Liver (tissue), 8 donors: ENCODE measurements at regions not wholly inside any gene's neighbourhood (a gene's known extent, or its start where the extent isn't known, plus 50 kb on each side); places are given as distances from the start of the nearest gene placed in this dataset.

Experiments
- DNase-seq: peaks from one replicate; pipeline ENCODE4 v3.0.0-alpha.2; 2017; ENCODE audit warnings: low spot score
- H3K27ac ChIP-seq, 2 donors: one replicate each; pipeline ENCODE4 v1.7.0; 2013; ENCODE audit warnings: inconsistent platforms in 2 of 2, low read length in 2 of 2, control low read depth in 1 of 2, low read depth in 1 of 2, mild to moderate bottlenecking in 1 of 2
- H3K27me3 ChIP-seq, 4 donors: one replicate each; pipeline versions ENCODE4 v1.6.1 to v1.7.0; 2013; ENCODE audit warnings: low read length in 3 of 4, inconsistent platforms in 1 of 4, mild to moderate bottlenecking in 1 of 4, moderate library complexity in 1 of 4; ENCODE audit not compliant: control insufficient read depth in 4 of 4, insufficient read depth in 4 of 4
- H3K36me3 ChIP-seq, 4 donors: one replicate each; pipeline versions ENCODE4 v1.6.1 to v1.7.0; 2013; ENCODE audit warnings: low read length in 3 of 4, mild to moderate bottlenecking in 3 of 4, low read depth in 1 of 4, moderate library complexity in 1 of 4; ENCODE audit not compliant: control insufficient read depth in 4 of 4, insufficient read depth in 3 of 4
- H3K4me1 ChIP-seq, 4 donors: one replicate each; pipeline versions ENCODE4 v1.6.1 to v1.7.0; 2013; ENCODE audit warnings: low read length in 3 of 4, mild to moderate bottlenecking in 3 of 4, moderate library complexity in 1 of 4; ENCODE audit not compliant: control insufficient read depth in 4 of 4, insufficient read depth in 4 of 4
- H3K4me3 ChIP-seq, 3 donors: one replicate each; pipeline versions ENCODE4 v1.6.1 to v1.7.0; 2013; ENCODE audit warnings: low read length in 3 of 3, control low read depth in 1 of 3, low read depth in 1 of 3, mild to moderate bottlenecking in 1 of 3
- H3K9ac ChIP-seq, 2 donors: one replicate each; pipeline ENCODE4 v1.7.0; 2013; ENCODE audit warnings: low read length in 2 of 2, mild to moderate bottlenecking in 2 of 2, moderate library complexity in 2 of 2, control low read depth in 1 of 2, low read depth in 1 of 2
- H3K9me3 ChIP-seq, 4 donors: one replicate each; pipeline versions ENCODE4 v1.6.1 to v1.7.0; 2013; ENCODE audit warnings: low read length in 3 of 4; ENCODE audit not compliant: control insufficient read depth in 4 of 4
- ATF3 ChIP-seq: IDR thresholded peaks from 2 replicates; pipeline ENCODE4 v1.6.1; 2016; ENCODE audit warnings: antibody characterized with exemption
- EGR1 ChIP-seq, 2 donors: IDR thresholded peaks; 2 replicates each; pipeline ENCODE4 v1.6.1; 2016 to 2018; ENCODE audit warnings: antibody characterized with exemption in 2 of 2, low read depth in 2 of 2
- FOXA1 ChIP-seq: IDR thresholded peaks from 2 replicates; pipeline ENCODE4 v1.6.1; 2016; ENCODE audit warnings: antibody characterized with exemption
- FOXA2 ChIP-seq: IDR thresholded peaks from 2 replicates; pipeline ENCODE4 v1.6.1; 2016; ENCODE audit warnings: antibody characterized with exemption
- GABPA ChIP-seq, 2 donors: IDR thresholded peaks in 1 of 2; conservative IDR thresholded peaks in 1 of 2; 2 replicates each; pipeline ENCODE4 v1.6.1; 2016; ENCODE audit warnings: antibody characterized with exemption in 2 of 2, mild to moderate bottlenecking in 1 of 2, moderate library complexity in 1 of 2
- HNF4A ChIP-seq, 2 donors: conservative IDR thresholded peaks; 2 replicates each; pipeline ENCODE4 v1.6.1; 2016; ENCODE audit warnings: antibody characterized with exemption in 2 of 2, mild to moderate bottlenecking in 2 of 2
- HNF4G ChIP-seq: IDR thresholded peaks from 2 replicates; pipeline ENCODE4 v1.6.1; 2016; ENCODE audit warnings: antibody characterized with exemption
- JUND ChIP-seq, 2 donors: IDR thresholded peaks; 2 replicates each; pipeline ENCODE4 v1.6.1; 2016; ENCODE audit warnings: antibody characterized with exemption in 2 of 2
- NR2F2 ChIP-seq: IDR thresholded peaks from 2 replicates; pipeline ENCODE4 v1.6.1; 2016; ENCODE audit warnings: antibody characterized with exemption
- RAD21 ChIP-seq, 2 donors: IDR thresholded peaks; 2 replicates each; pipeline ENCODE4 v1.6.1; 2016; ENCODE audit warnings: antibody characterized with exemption in 2 of 2, mild to moderate bottlenecking in 2 of 2
- RXRA ChIP-seq, 2 donors: IDR thresholded peaks; 2 replicates each; pipeline ENCODE4 v1.6.1; 2017 to 2018; ENCODE audit warnings: antibody characterized with exemption in 2 of 2, mild to moderate bottlenecking in 1 of 2
- SP1 ChIP-seq: IDR thresholded peaks from 2 replicates; pipeline ENCODE4 v1.6.1; 2018; ENCODE audit warnings: antibody characterized with exemption, mild to moderate bottlenecking
- TAF1 ChIP-seq: conservative IDR thresholded peaks from 2 replicates; pipeline ENCODE4 v1.6.1; 2016; ENCODE audit warnings: antibody characterized with exemption, mild to moderate bottlenecking
- YY1 ChIP-seq: IDR thresholded peaks from 2 replicates; pipeline ENCODE4 v1.6.1; 2016; ENCODE audit warnings: antibody characterized with exemption, mild to moderate bottlenecking
- WGBS: extraction: QIAGEN DNeasy Blood & Tissue Kit; methylation state at CpG from one replicate; pipeline ENCODE4 v1.1.7; 2013; 5-methylcytosine and 5-hydroxymethylcytosine counted together
- TF ChIP-seq, protein P1 (sequence below): IDR thresholded peaks from 2 replicates; pipeline ENCODE4 v1.6.1; 2016; ENCODE audit warnings: antibody characterized with exemption
- TF ChIP-seq, protein P2 (sequence below): IDR thresholded peaks from 2 replicates; pipeline ENCODE4 v1.6.1; 2016; ENCODE audit warnings: antibody characterized with exemption
- TF ChIP-seq, protein P3 (sequence below): fragments of 150-350 bp; IDR thresholded peaks from 2 replicates; pipeline ENCODE4 v1.5.1; 2017; ENCODE audit warnings: improper control_type of control experiment, low read depth, low read length; ENCODE audit not compliant: missing input control
- donor health status: healthy.
- donor health status: healthy.
- donor health status: healthy.
- donor health status: healthy.
- donor health status: healthy.

DNA sequence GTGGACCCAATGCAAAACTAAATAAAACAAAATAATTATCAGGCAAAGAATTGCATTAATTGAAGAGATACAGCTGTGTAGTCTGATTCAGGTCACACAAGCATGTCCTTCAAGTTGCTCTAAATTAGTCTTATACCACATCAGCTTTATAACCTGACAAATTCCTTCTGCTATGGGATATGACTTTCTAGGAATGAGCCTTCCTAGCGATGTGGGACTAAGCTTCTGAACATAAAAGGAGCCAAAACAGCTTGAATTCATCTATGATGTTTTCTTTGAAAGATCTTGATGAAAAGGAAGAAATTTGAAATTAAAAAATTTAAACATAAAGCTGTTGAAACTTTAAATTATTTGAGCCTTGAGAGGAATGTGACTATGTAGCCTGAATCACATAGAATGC lies 1409.1 kb downstream of the CDH11 start:
- Histone ChIP-seq H3K27me3 (peaks cover 0 to 3% (median 0%) of the 10 kb centered on the region in 4 donors), H3K9ac (no peak overlapping the region), H3K9me3 (no peaks in the 10 kb centered on the region), H3K27ac (no peak overlapping the region), H3K36me3 (no peaks in the 10 kb centered on the region), H3K4me3 (no peak overlapping the region), H3K4me1 (no peaks in the 10 kb centered on the region)
- TF ChIP-seq SP1 (no peak), TAF1 (no peak), YY1 (no peak), ATF3 (no peak), EGR1 (IDR thresholded peaks at IDR 0.05; ENCODE audit: low read depth in 2 of 2) (no peak), HNF4G (no peak), GABPA (IDR thresholded peaks at IDR 0.05 in 1 of 2, conservative IDR thresholded peaks at IDR 0.05 in 1 of 2) (no peak)
- TF ChIP-seq, protein P1, sequence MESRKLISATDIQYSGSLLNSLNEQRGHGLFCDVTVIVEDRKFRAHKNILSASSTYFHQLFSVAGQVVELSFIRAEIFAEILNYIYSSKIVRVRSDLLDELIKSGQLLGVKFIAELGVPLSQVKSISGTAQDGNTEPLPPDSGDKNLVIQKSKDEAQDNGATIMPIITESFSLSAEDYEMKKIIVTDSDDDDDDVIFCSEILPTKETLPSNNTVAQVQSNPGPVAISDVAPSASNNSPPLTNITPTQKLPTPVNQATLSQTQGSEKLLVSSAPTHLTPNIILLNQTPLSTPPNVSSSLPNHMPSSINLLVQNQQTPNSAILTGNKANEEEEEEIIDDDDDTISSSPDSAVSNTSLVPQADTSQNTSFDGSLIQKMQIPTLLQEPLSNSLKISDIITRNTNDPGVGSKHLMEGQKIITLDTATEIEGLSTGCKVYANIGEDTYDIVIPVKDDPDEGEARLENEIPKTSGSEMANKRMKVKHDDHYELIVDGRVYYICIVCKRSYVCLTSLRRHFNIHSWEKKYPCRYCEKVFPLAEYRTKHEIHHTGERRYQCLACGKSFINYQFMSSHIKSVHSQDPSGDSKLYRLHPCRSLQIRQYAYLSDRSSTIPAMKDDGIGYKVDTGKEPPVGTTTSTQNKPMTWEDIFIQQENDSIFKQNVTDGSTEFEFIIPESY = no peak
- no peak for DNase-seq
- 78% methylated on average over 1 of the region's 1 CpG for WGBS

DNA sequence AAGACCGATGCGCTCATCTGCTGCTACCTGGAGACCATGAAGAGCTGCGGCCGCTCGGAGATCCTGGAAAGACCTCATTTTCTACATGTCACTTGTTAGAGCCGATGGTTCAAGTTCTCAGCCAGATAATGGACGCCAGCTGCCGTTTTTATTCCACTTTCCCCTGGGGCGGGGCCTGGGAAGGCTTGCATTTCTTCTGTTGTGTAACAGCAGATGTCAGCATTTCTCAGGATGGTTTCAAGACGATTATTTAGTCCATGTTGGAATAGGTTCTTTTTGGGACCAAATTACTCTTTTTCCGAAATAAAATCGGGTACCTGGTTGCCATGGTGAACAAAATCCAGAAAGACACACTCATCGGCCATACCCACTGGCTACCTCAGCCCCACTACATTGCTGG lies 1418.3 kb downstream of the CDH11 start:
- TF ChIP-seq, protein P1 = no peak
- TF ChIP-seq YY1 (no peak), FOXA2 (no peak), RAD21 (IDR thresholded peaks at IDR 0.05) (no peak), HNF4G (no peak), RXRA (IDR thresholded peaks at IDR 0.05) (no peak), TAF1 (no peak)
- TF ChIP-seq, protein P2, sequence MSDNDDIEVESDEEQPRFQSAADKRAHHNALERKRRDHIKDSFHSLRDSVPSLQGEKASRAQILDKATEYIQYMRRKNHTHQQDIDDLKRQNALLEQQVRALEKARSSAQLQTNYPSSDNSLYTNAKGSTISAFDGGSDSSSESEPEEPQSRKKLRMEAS = no peak
- H3K9me3 ChIP-seq = no peaks in the 10 kb centered on the region

DNA sequence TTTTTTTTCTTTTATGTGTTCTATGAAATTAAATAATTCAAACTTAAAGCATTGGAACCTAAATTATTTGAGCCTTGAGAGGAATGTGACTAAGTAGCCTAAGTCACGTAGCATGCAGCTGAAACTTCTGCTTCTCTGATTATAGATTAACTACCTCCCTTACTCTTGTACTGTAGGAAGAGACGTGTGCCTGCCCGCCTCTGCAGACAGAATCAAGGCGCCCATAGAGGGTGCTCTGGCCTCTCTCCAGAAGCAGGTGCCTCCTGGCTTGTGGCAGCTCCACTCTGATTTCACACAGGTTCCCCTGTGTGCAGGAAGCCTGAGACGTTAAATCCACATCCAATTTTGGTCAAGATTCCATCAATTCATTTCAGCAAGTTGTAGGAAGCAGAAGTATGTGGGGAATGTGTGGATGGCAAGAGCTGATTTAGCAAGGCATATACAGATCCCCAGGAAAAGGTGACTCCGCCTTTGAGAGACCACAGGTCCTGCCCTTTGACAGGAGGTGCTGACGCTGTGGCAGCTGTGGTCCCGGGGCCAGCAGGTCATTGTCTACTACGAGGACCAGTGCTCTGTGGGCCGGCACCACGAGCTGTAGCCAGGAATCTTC lies 1418.8 kb downstream of the CDH11 start:
- no peak for DNase-seq
- WGBS = 24% methylated on average over 11 of the region's 11 CpGs
- Histone ChIP-seq H3K4me3 (no peak overlapping the region), H3K4me1 (no peaks in the 10 kb centered on the region), H3K9ac (no peak overlapping the region), H3K27ac (no peak overlapping the region), H3K36me3 (no peaks in the 10 kb centered on the region), H3K27me3 (no peaks in the 10 kb centered on the region), H3K9me3 (no peaks in the 10 kb centered on the region)
- TF ChIP-seq, protein P2 = no peak
- no peak for TF ChIP-seq HNF4A (conservative IDR thresholded peaks at IDR 0.05)
- TF ChIP-seq TAF1 = no peak
- TF ChIP-seq FOXA1 = no peak
- TF ChIP-seq HNF4G = no peak
- TF ChIP-seq, protein P3, sequence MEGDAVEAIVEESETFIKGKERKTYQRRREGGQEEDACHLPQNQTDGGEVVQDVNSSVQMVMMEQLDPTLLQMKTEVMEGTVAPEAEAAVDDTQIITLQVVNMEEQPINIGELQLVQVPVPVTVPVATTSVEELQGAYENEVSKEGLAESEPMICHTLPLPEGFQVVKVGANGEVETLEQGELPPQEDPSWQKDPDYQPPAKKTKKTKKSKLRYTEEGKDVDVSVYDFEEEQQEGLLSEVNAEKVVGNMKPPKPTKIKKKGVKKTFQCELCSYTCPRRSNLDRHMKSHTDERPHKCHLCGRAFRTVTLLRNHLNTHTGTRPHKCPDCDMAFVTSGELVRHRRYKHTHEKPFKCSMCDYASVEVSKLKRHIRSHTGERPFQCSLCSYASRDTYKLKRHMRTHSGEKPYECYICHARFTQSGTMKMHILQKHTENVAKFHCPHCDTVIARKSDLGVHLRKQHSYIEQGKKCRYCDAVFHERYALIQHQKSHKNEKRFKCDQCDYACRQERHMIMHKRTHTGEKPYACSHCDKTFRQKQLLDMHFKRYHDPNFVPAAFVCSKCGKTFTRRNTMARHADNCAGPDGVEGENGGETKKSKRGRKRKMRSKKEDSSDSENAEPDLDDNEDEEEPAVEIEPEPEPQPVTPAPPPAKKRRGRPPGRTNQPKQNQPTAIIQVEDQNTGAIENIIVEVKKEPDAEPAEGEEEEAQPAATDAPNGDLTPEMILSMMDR = no peak
- TF ChIP-seq SP1 = no peak
- TF ChIP-seq, protein P1 = no peak
- TF ChIP-seq GABPA (IDR thresholded peaks at IDR 0.05 in 1 of 2, conservative IDR thresholded peaks at IDR 0.05 in 1 of 2) = no peak
- TF ChIP-seq JUND (IDR thresholded peaks at IDR 0.05) = no peak
- no peak for TF ChIP-seq NR2F2
- TF ChIP-seq RAD21 (IDR thresholded peaks at IDR 0.05) = no peak
- no peak for TF ChIP-seq EGR1 (IDR thresholded peaks at IDR 0.05; ENCODE audit: low read depth in 2 of 2)

More for the DNA sequence above, 1418.3 kb downstream of the CDH11 start:
- Histone ChIP-seq H3K27ac (no peak overlapping the region), H3K27me3 (no peaks in the 10 kb centered on the region), H3K4me3 (no peak overlapping the region), H3K4me1 (no peaks in the 10 kb centered on the region), H3K9ac (no peak overlapping the region), H3K36me3 (no peaks in the 10 kb centered on the region)
- DNase-seq = no peak
- WGBS = 86% methylated on average over 13 of the region's 13 CpGs
